ENCODE measurements at regions not wholly inside any gene's neighbourhood (a gene's known extent, or its start where the extent isn't known, plus 50 kb on each side); places are given as distances from the start of the nearest gene placed in this dataset.
"Not testable (repeated sequence)": the region's sequence is repeated elsewhere in the genome, so short reads cannot be mapped to it uniquely, and the experiment has no call there.

DNA sequence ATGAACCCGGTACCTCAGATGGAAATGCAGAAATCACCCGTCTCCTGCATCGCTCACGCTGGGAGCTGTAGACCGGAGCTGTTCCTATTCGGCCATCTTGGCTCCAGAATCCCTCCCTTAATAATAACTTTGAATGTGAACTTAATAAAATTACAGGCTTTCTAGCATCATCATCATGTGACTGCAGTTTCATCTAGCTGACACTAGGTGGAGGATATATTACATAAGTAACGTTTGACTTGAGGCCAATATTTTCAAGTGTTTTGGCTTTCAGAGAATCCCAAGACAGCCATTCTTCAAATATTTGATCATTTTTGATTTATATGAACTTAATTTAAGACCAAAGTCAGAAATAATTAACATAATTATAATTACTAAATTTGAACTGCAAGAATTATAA, 474.9 kb upstream of the CDH10 start:
- ATAC-seq (ENCODE audit: low read depth in 2 of 2) (no peak), DNase-seq (no peak)
- Mint-ChIP-seq H3K4me1 (no peaks in the 10 kb centered on the region), H3K9me3 (peaks cover 0 to 6% (median 4%) of the 10 kb centered on the region in 7 donors), H3K4me3 (no peak overlapping the region), H3K36me3 (no peaks in the 10 kb centered on the region), H3K27ac (no peak overlapping the region), H3K27me3 (no peaks in the 10 kb centered on the region)

GRCh38 chr5:25107853-25108252, 463.1 kb upstream of the CDH10 start:
- Mint-ChIP-seq H3K27me3 (no peaks in the 10 kb centered on the region), H3K27ac (no peak overlapping the region), H3K9me3 (peaks cover 0 to 11% (median 5%) of the 10 kb centered on the region in 7 donors), H3K36me3 (no peaks in the 10 kb centered on the region), H3K4me1 (no peaks in the 10 kb centered on the region), H3K4me3 (no peak overlapping the region)
- no peak for ATAC-seq (ENCODE audit: low read depth in 2 of 2)
- DNase-seq = no peak

DNA sequence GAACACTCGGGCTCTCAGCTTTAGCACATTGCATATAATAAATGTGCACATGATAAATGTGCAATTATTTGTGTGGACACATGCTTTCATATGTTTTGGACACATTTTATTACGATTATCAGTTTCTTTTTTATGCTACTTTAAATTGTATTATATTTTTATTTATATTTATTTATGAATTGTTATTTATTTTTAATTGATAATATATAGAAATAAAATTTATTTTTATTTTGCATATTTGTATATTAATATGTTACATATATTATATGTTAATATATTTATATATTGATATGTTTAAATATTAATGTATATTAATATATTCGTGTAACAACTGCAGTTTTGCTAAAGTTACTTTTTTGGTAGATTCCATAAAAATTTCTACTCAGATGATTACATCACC, 454.8 kb upstream of the CDH10 start:
- Mint-ChIP-seq H3K4me1 (no peaks in the 10 kb centered on the region), H3K27ac (no peak overlapping the region), H3K36me3 (no peaks in the 10 kb centered on the region), H3K4me3 (no peak overlapping the region), H3K27me3 (no peaks in the 10 kb centered on the region), H3K9me3 (peaks cover 0 to 28% (median 2%) of the 10 kb centered on the region in 7 donors)
- ATAC-seq (ENCODE audit: low read depth in 2 of 2) (no peak), DNase-seq (no peak)

GRCh38 chr5:25095261-25095660, 450.5 kb upstream of the CDH10 start:
- H3K4me1 Mint-ChIP-seq = no peaks in the 10 kb centered on the region
- peaks cover 0 to 17% (median 2%) of the 10 kb centered on the region in 7 donors for H3K9me3 Mint-ChIP-seq
- no peaks in the 10 kb centered on the region for H3K27me3 Mint-ChIP-seq
- DNase-seq (no peak), ATAC-seq (ENCODE audit: low read depth in 2 of 2) (no peak)
- H3K4me3 Mint-ChIP-seq = no peak overlapping the region
- H3K36me3 Mint-ChIP-seq = no peaks in the 10 kb centered on the region
- H3K27ac Mint-ChIP-seq = no peak overlapping the region

DNA sequence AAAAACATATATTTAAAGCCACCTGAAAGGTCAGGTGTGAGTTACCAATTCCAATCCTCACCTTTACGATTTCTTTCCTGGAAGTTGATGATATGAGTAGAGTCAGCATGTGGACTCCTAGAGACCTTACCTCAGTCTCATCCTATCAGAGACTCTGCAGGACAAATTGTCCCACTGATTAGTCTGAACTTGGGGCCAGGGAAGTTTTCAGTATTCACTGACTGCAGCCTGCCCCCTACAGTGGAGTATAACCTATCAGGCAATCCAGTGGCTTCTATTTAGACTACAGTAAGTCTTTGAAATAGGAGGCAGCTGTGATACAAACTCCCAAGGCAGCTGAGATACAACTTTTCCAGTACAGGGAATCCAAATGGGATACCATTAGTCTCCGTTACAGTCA, 449.4 kb upstream of the CDH10 start:
- Mint-ChIP-seq H3K4me3 (no peak overlapping the region), H3K36me3 (no peaks in the 10 kb centered on the region), H3K9me3 (peaks cover 0 to 17% (median 2%) of the 10 kb centered on the region in 7 donors), H3K27me3 (no peaks in the 10 kb centered on the region), H3K27ac (no peak overlapping the region), H3K4me1 (no peaks in the 10 kb centered on the region)
- DNase-seq (no peak), ATAC-seq (ENCODE audit: low read depth in 2 of 2) (no peak)

DNA sequence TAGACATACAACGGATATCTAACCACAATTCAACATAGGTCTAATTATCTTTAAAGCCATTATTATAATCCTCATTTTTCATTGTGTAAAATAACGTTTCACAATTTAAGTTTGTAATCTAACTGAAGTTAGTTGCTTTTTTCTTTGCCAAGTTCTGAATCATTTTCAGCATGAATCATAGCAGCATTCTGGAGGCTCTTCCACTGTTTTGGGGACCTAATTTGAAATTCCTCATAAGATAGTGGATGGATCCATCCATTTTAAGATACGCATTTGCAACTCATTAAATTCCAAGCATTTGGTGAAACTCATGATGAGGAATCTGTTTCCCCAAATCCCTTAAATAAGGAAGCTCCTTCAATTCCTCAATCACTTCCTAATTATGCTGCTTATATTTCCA, 447.1 kb upstream of the CDH10 start:
- Mint-ChIP-seq H3K27ac (no peak overlapping the region), H3K9me3 (peaks cover 0 to 5% (median 2%) of the 10 kb centered on the region in 7 donors), H3K4me3 (no peak overlapping the region), H3K36me3 (no peaks in the 10 kb centered on the region), H3K27me3 (no peaks in the 10 kb centered on the region), H3K4me1 (no peaks in the 10 kb centered on the region)
- no peak for ATAC-seq (ENCODE audit: low read depth in 2 of 2)
- DNase-seq = no peak

DNA sequence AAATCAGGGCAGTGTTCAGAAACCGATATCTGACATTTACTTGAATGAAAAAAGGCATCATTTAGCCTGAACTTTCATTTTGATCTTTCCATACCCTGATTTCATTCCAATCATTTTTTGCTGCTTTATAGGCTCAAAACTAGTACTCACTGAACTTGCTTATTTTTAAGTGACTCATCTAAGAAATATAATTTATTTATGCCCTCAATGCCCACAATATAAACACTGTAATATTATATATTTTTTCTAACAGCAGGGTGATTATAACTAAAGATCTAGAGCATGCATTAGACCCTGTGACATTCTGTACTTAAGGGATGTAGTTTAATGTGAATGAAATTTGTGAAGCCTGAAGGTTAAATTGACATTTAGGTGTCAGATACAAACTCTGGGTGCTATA, 446.1 kb upstream of the CDH10 start:
- ATAC-seq (ENCODE audit: low read depth in 2 of 2) (no peak), DNase-seq (no peak)
- H3K9me3 Mint-ChIP-seq = peaks cover 0 to 2% (median 0%) of the 10 kb centered on the region in 7 donors
- no peaks in the 10 kb centered on the region for H3K27me3 Mint-ChIP-seq
- no peak overlapping the region for H3K4me3 Mint-ChIP-seq
- no peaks in the 10 kb centered on the region for H3K36me3 Mint-ChIP-seq
- H3K4me1 Mint-ChIP-seq = no peaks in the 10 kb centered on the region
- no peak overlapping the region for H3K27ac Mint-ChIP-seq

- H3K9me3 Mint-ChIP-seq = peaks cover 0 to 2% (median 0%) of the 10 kb centered on the region in 7 donors
- DNase-seq (no peak), ATAC-seq (ENCODE audit: low read depth in 2 of 2) (no peak)
- H3K27me3 Mint-ChIP-seq = no peaks in the 10 kb centered on the region
- H3K36me3 Mint-ChIP-seq = no peaks in the 10 kb centered on the region
- no peak overlapping the region for H3K27ac Mint-ChIP-seq
- H3K4me3 Mint-ChIP-seq = no peak overlapping the region
- H3K4me1 Mint-ChIP-seq = no peaks in the 10 kb centered on the region
Observed at GRCh38 chr5:25090275-25090674, 445.5 kb upstream of the CDH10 start.

GRCh38 chr5:25088689-25089088, 443.9 kb upstream of the CDH10 start:
- DNase-seq; H3K27me3 Mint-ChIP-seq; H3K27ac Mint-ChIP-seq; H3K4me1 Mint-ChIP-seq; H3K36me3 Mint-ChIP-seq; ATAC-seq (ENCODE audit: low read depth in 2 of 2); H3K4me3 Mint-ChIP-seq; H3K9me3 Mint-ChIP-seq: not testable (repeated sequence)

- not testable (repeated sequence) for ATAC-seq (ENCODE audit: low read depth in 2 of 2); H3K36me3 Mint-ChIP-seq; H3K27me3 Mint-ChIP-seq; DNase-seq; H3K4me3 Mint-ChIP-seq; H3K27ac Mint-ChIP-seq; H3K4me1 Mint-ChIP-seq; H3K9me3 Mint-ChIP-seq
Observed at GRCh38 chr5:25083261-25083660, 438.5 kb upstream of the CDH10 start.

DNA sequence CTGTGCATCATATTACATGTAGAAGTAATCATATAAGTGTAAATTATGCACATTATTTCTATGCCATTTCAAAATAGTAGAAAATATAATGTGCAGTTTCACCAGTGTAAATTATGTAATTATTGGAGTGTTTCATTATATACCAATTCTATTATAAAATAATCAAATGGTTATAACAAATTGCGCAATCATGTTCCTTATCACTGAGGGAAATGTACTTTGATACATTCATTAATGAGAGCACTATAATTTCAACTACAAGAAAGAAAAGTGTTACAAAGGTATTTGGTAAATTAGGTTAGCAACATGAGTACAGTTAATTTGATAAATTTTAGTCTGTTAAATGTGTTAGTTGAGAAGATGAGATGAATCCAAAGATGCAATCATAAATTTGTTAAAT, 421.5 kb upstream of the CDH10 start:
- H3K9me3 Mint-ChIP-seq = peaks cover 0 to 10% (median 2%) of the 10 kb centered on the region in 7 donors
- H3K4me1 Mint-ChIP-seq = no peaks in the 10 kb centered on the region
- no peak for ATAC-seq (ENCODE audit: low read depth in 2 of 2)
- no peak overlapping the region for H3K27ac Mint-ChIP-seq
- H3K36me3 Mint-ChIP-seq = no peaks in the 10 kb centered on the region
- DNase-seq = no peak
- no peaks in the 10 kb centered on the region for H3K27me3 Mint-ChIP-seq
- no peak overlapping the region for H3K4me3 Mint-ChIP-seq

GRCh38 chr5:25064306-25064705, 419.5 kb upstream of the CDH10 start:
- Mint-ChIP-seq H3K36me3 (no peaks in the 10 kb centered on the region), H3K9me3 (peaks cover 0 to 10% (median 2%) of the 10 kb centered on the region in 7 donors), H3K4me3 (no peak overlapping the region), H3K4me1 (no peaks in the 10 kb centered on the region), H3K27me3 (no peaks in the 10 kb centered on the region), H3K27ac (no peak overlapping the region)
- ATAC-seq (ENCODE audit: low read depth in 2 of 2) (no peak), DNase-seq (no peak)

DNA sequence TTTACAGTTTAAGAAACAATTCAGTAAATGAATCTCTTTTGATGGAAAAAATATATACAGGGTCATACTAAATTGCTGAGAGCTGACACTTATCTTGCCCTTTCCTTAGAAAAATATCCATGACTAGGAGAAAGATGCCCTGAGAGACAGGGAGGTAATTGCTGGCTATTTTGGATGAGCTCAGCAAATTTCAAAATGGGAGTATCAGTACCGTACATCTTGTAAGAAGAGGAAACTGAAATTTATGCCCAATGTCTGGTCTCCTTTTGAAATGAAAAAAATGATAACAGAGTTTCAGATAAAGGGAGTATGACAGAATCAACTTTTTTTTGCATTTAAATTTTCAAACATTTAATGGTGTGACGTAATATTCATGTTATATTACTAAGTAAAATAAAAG, 415.8 kb upstream of the CDH10 start:
- Mint-ChIP-seq H3K4me1 (no peaks in the 10 kb centered on the region), H3K27ac (no peak overlapping the region), H3K27me3 (no peaks in the 10 kb centered on the region), H3K4me3 (no peak overlapping the region), H3K36me3 (no peaks in the 10 kb centered on the region), H3K9me3 (peaks cover 0 to 9% (median 3%) of the 10 kb centered on the region in 7 donors)
- no peak for DNase-seq
- ATAC-seq (ENCODE audit: low read depth in 2 of 2) = no peak

DNA sequence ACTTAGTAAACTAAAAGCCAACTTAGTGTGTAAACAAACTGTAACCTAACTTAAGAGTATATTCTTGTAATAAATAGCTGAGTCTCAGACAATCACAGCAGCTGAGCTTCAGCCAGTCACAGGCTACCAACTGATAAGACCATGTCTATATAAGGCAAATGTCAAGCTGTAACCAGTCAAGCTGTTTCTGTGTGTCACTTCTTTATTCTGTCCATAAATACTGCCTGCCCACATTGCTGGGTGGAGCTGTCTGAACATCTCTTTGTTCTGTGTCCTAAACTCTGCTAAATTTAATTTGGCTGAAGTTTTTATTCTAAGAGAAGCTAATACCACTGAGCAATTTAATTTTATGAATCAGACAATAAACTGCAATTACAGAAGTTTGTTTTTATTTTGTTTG, 412.1 kb upstream of the CDH10 start:
- H3K4me1 Mint-ChIP-seq = no peaks in the 10 kb centered on the region
- peaks cover 0 to 5% (median 3%) of the 10 kb centered on the region in 7 donors for H3K9me3 Mint-ChIP-seq
- no peak for DNase-seq
- H3K4me3 Mint-ChIP-seq = no peak overlapping the region
- no peaks in the 10 kb centered on the region for H3K36me3 Mint-ChIP-seq
- no peaks in the 10 kb centered on the region for H3K27me3 Mint-ChIP-seq
- ATAC-seq (ENCODE audit: low read depth in 2 of 2) = no peak
- H3K27ac Mint-ChIP-seq = no peak overlapping the region

DNA sequence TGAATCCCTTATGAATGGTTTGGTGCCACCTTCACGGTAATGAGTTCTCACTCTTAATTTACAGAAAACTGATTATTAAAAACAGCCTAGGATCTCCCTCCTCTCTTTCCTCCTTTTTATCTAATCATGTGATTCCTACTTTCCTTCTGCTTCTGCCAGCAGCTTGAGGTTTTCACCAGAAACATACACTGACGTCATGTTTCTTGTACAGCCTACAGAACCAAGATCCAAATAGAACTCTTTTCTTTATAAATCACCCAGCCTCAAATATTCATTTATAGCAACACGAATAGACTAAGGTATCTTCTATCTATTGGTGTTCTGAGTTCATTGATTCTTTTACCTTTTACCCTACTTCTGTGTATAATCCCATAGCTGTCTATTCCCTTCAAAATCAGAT, 388.9 kb upstream of the CDH10 start:
- Mint-ChIP-seq H3K36me3 (no peaks in the 10 kb centered on the region), H3K27me3 (no peaks in the 10 kb centered on the region), H3K4me1 (no peaks in the 10 kb centered on the region), H3K9me3 (peaks cover 1 to 11% (median 7%) of the 10 kb centered on the region in 7 donors), H3K27ac (no peak overlapping the region), H3K4me3 (no peak overlapping the region)
- DNase-seq (no peak), ATAC-seq (ENCODE audit: low read depth in 2 of 2) (no peak)

All from naive B cell (primary cell).